HepG2 (cell line): ENCODE measurements at regions not wholly inside any gene's neighbourhood (a gene's known extent, or its start where the extent isn't known, plus 50 kb on each side); places are given as distances from the start of the nearest gene placed in this dataset.
A peak's percentile ranks its signal among the peaks of the same experiment; 100 is the strongest.

Experiments
- ATAC-seq: fragments of 200-7000 bp; cut with Tn5 transposase; 3 replicates; pipeline ENCODE4 v1.9.1; 2020; ENCODE audit warnings: mild to moderate bottlenecking, moderate library complexity
- BruUV-seq: library from RNA; stranded (reverse); fragments of 400-500 nt; replicated peaks from 2 replicates; lab custom pipeline; 2021; lab: Mats Ljungman, UMichigan
- CTCF ChIA-PET: fragments of 300-600 bp; formaldehyde crosslinking; extraction: SDS; loops from one replicate; lab custom pipeline; 2021; ENCODE audit warnings: low total read pairs, inconsistent platforms, low intra/inter-chr PET ratio; lab: Yijun Ruan, JAX
- POLR2A ChIA-PET: fragments of 350-600 bp; sonication (Branson Sonifier 250); formaldehyde crosslinking; loops from one replicate; lab custom pipeline; 2020; ENCODE audit warnings: antibody characterized with exemption, inconsistent platforms; lab: Yijun Ruan, JAX
- DNase-seq: peaks from one replicate; pipeline ENCODE4 v3.0.0-alpha.2; 2015; ENCODE audit warnings: low spot score
- FAIRE-seq: peaks from 3 replicates; lab custom pipeline; 2011; peaks lifted over from hg19 to GRCh38; lab: Jason Lieb, UNC
- H2AFZ ChIP-seq: one replicate; pipeline ENCODE4 v1.6.1; 2011; ENCODE audit warnings: low read length, inconsistent platforms
- H3K27ac ChIP-seq: fragments of 300-600 bp; 3 replicates; pipeline ENCODE4 v1.8.0; 2011; ENCODE audit warnings: mixed run types, mild to moderate bottlenecking, mixed read lengths, low read length, inconsistent platforms; ENCODE audit not compliant: insufficient read depth; ENCODE audit errors: extremely low read length
- H3K27me3 ChIP-seq, 2 experiments: fragments of 200-600 bp in 1 of 2; 2 replicates in 1 of 2; 3 replicates in 1 of 2; pipeline versions ENCODE4 v1.6.0 to v1.8.0; 2011; ENCODE audit warnings: low read length in 2 of 2, mild to moderate bottlenecking in 2 of 2, moderate library complexity in 2 of 2, inconsistent platforms in 1 of 2; ENCODE audit not compliant: insufficient read depth in 2 of 2, control insufficient read depth in 1 of 2
- H3K36me3 ChIP-seq, 2 experiments: fragments of 200-600 bp in 1 of 2; replicated peaks in 1 of 2; 2 replicates in 1 of 2; 3 replicates in 1 of 2; pipeline versions ENCODE4 v1.5.1 to v1.8.0; 2011; ENCODE audit warnings: low read length in 2 of 2, inconsistent platforms in 1 of 2; ENCODE audit not compliant: insufficient read depth in 2 of 2, control insufficient read depth in 1 of 2
- H3K4me1 ChIP-seq: 2 replicates; pipeline ENCODE4 v1.5.1; 2012; ENCODE audit warnings: low read length, inconsistent platforms; ENCODE audit not compliant: insufficient read depth
- H3K4me2 ChIP-seq: 2 replicates; pipeline ENCODE4 v1.6.0; 2011; ENCODE audit warnings: low read depth, low read length, inconsistent platforms
- H3K4me3 ChIP-seq, 3 experiments: fragments of 200-600 bp in 1 of 3; sonication (generic), shearing (Covaris generic) in 1 of 3; replicated peaks in 1 of 3; 2 replicates each; pipeline ENCODE4 v1.5.1; 2011 to 2016; ENCODE audit warnings: low read length in 3 of 3, inconsistent platforms in 2 of 3, low read depth in 2 of 3, mild to moderate bottlenecking in 2 of 3, control low read depth in 1 of 3, mixed read lengths in 1 of 3; ENCODE audit not compliant: insufficient read depth in 1 of 3
- H3K79me2 ChIP-seq: one replicate; pipeline ENCODE4 v1.6.1; 2011; ENCODE audit warnings: low read length, inconsistent platforms; ENCODE audit not compliant: insufficient read depth
- H3K9ac ChIP-seq: 2 replicates; pipeline ENCODE4 v1.6.0; 2011; ENCODE audit warnings: mild to moderate bottlenecking, low read depth, low read length, inconsistent platforms; ENCODE audit not compliant: insufficient read depth
- H3K9me3 ChIP-seq: 2 replicates; pipeline ENCODE4 v1.5.1; 2012; ENCODE audit warnings: mild to moderate bottlenecking, low read length
- H4K20me1 ChIP-seq: 2 replicates; pipeline ENCODE4 v1.6.0; 2011; ENCODE audit warnings: inconsistent platforms, mild to moderate bottlenecking, low read length, moderate library complexity; ENCODE audit not compliant: insufficient read depth
- GATAD1 ChIP-seq: IDR thresholded peaks from 2 replicates; pipeline ENCODE4 v1.6.1; 2016; ENCODE audit warnings: missing genetic modification reagents, missing compliant biosample characterization
- KMT2A ChIP-seq: sonication (generic); formaldehyde crosslinking; IDR thresholded peaks from 2 replicates; pipeline ENCODE4 v1.4.0; 2020; ENCODE audit warnings: missing genetic modification reagents
- ONECUT2 ChIP-seq: sonication (generic); formaldehyde crosslinking; IDR thresholded peaks from 2 replicates; pipeline ENCODE4 v1.4.0; 2020; ENCODE audit warnings: missing genetic modification reagents
- SP140L ChIP-seq: sonication (generic); formaldehyde crosslinking; IDR thresholded peaks from 2 replicates; pipeline ENCODE4 v1.4.0; 2020; ENCODE audit warnings: missing genetic modification reagents, borderline replicate concordance
- STAG1 ChIP-seq: sonication (generic); formaldehyde crosslinking; IDR thresholded peaks from 2 replicates; pipeline ENCODE4 v1.4.0; 2020; ENCODE audit warnings: missing genetic modification reagents
- ZBTB42 ChIP-seq: sonication (generic); formaldehyde crosslinking; IDR thresholded peaks from 2 replicates; pipeline ENCODE4 v1.5.0; 2020; ENCODE audit warnings: mild to moderate bottlenecking, missing genetic modification reagents
- ZNF235 ChIP-seq: sonication (generic); formaldehyde crosslinking; IDR thresholded peaks from 2 replicates; pipeline ENCODE4 v1.8.1; 2023; ENCODE audit warnings: mild to moderate bottlenecking, missing genetic modification reagents, borderline replicate concordance
- ZNF713 ChIP-seq: sonication (generic); formaldehyde crosslinking; IDR thresholded peaks from 2 replicates; pipeline ENCODE4 v1.4.0; 2020; ENCODE audit warnings: mild to moderate bottlenecking, missing genetic modification reagents
- ZNF781 ChIP-seq: sonication (generic); formaldehyde crosslinking; IDR thresholded peaks from 2 replicates; pipeline ENCODE4 v1.5.1; 2020; ENCODE audit warnings: borderline replicate concordance, mild to moderate bottlenecking, missing genetic modification reagents; ENCODE audit errors: not compliant biosample characterization
- ZSCAN9 ChIP-seq: IDR thresholded peaks from 2 replicates; pipeline ENCODE4 v1.6.1; 2016; ENCODE audit warnings: borderline replicate concordance
- WGBS: methylation state at CpG from one replicate; pipeline ENCODE4 v1.1.6; 2017; ENCODE audit warnings: low lambda C conversion rate; 5-methylcytosine and 5-hydroxymethylcytosine counted together
- in situ Hi-C: cut with HindIII; loops from 2 replicates; pipeline ENCODE4 v1.10.0; 2017; ENCODE audit warnings: low pct_unique_long_range_greater_than_20kb; ENCODE audit not compliant: extremely low pct_ligation_motif_present
- intact Hi-C: fragments of 100-400 bp; cut with micrococcal nuclease; formaldehyde crosslinking; loops from one replicate; pipeline ENCODE4 v1.10.0; 2022; ENCODE audit not compliant: unreplicated experiment
- TF ChIP-seq, protein P1 (sequence below): sonication (generic); formaldehyde crosslinking; IDR thresholded peaks from 2 replicates; pipeline ENCODE4 v1.5.0; 2020; ENCODE audit warnings: mild to moderate bottlenecking, missing genetic modification reagents, moderate library complexity
- TF ChIP-seq, protein P2 (sequence below): IDR thresholded peaks from 2 replicates; pipeline ENCODE4 v1.6.1; 2012; ENCODE audit warnings: inconsistent platforms
- TF ChIP-seq, protein P3 (sequence below): sonication (generic); formaldehyde crosslinking; IDR thresholded peaks from 2 replicates; pipeline ENCODE4 v1.4.0; 2020; ENCODE audit warnings: missing genetic modification reagents, low read depth, mild to moderate bottlenecking, borderline replicate concordance
- TF ChIP-seq, protein P4 (sequence below): sonication (generic); formaldehyde crosslinking; IDR thresholded peaks from 2 replicates; pipeline ENCODE4 v1.8.1; 2022; ENCODE audit warnings: mild to moderate bottlenecking, missing genetic modification reagents

DNA sequence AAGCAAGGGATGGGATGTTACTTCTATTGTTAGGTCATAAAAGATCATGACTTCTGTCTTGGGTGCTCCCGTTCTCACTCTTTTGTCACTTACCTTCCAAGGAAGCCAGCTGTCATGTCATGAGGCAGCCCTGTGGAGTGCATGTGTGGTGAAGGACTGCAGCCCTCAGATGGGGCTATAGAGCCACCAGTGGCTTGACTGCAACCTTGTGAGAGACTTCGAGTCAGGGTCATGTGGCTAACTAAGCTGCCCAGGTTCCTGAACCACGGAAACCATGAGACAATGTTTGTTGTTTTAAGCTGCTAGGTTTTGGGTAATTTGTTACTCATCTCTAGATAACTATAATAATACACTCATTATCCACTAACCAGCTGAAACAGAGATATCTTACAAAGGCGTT lies 477.1 kb downstream of the BTBD3 start:
- no TSS peak for BruUV-seq
- FAIRE-seq (no peak), ATAC-seq (peak; percentile 85), DNase-seq (no peak)
- no peak overlapping the region for H3K4me3 ChIP-seq
- H3K79me2 ChIP-seq = no peaks in the 10 kb centered on the region
- intact Hi-C loops (no loop called here), in situ Hi-C loops (no loop called here)
- H4K20me1 ChIP-seq = no peaks in the 10 kb centered on the region
- H2AFZ ChIP-seq = no peak overlapping the region
- 4% methylated on average over 4 of the region's 4 CpGs for WGBS
- no peak overlapping the region for H3K4me2 ChIP-seq
- no peak overlapping the region for H3K27ac ChIP-seq
- CTCF ChIA-PET = no interaction called here
- TF ChIP-seq, protein P1, sequence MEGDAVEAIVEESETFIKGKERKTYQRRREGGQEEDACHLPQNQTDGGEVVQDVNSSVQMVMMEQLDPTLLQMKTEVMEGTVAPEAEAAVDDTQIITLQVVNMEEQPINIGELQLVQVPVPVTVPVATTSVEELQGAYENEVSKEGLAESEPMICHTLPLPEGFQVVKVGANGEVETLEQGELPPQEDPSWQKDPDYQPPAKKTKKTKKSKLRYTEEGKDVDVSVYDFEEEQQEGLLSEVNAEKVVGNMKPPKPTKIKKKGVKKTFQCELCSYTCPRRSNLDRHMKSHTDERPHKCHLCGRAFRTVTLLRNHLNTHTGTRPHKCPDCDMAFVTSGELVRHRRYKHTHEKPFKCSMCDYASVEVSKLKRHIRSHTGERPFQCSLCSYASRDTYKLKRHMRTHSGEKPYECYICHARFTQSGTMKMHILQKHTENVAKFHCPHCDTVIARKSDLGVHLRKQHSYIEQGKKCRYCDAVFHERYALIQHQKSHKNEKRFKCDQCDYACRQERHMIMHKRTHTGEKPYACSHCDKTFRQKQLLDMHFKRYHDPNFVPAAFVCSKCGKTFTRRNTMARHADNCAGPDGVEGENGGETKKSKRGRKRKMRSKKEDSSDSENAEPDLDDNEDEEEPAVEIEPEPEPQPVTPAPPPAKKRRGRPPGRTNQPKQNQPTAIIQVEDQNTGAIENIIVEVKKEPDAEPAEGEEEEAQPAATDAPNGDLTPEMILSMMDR (CRISPR knock-in tag) = peak; percentile 35
- 0 out of 2 replicates have a peak, but pooled peaks have one; percentile 27 for TF ChIP-seq STAG1 (CRISPR knock-in tag)
- TF ChIP-seq, protein P2, sequence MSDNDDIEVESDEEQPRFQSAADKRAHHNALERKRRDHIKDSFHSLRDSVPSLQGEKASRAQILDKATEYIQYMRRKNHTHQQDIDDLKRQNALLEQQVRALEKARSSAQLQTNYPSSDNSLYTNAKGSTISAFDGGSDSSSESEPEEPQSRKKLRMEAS = no peak
- H3K36me3 ChIP-seq = no peaks in the 10 kb centered on the region
- H3K4me1 ChIP-seq = no peaks in the 10 kb centered on the region
- no peak overlapping the region for H3K9ac ChIP-seq
- no peaks in the 10 kb centered on the region for H3K9me3 ChIP-seq
- no peaks in the 10 kb centered on the region for H3K27me3 ChIP-seq
- POLR2A ChIA-PET = no interaction called here

DNA sequence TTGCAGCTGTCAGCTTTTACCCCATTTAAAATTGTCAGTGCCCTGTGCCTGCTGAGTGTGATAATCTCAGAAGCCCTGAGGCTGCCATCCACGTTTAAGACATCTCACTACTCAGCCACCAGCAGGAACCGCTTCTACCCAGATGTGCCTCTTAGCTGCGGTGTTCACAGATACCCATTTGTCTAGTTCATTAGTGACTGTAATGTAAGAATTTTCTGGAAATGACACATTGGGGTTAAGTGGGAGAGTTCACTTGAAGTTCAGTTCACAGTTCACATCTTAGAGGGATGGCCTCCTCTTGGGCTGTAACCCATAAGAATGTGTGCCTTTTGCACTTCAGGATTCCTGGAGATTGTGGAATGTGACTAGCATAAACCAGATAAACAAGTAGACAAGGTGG lies 477.7 kb downstream of the BTBD3 start:
- Histone ChIP-seq H3K4me1 (no peaks in the 10 kb centered on the region), H3K4me3 (no peak overlapping the region), H3K79me2 (no peaks in the 10 kb centered on the region)
- in situ Hi-C loops = no loop called here
- no peak for FAIRE-seq
- POLR2A ChIA-PET = no interaction called here
- no TSS peak for BruUV-seq
- TF ChIP-seq KMT2A (CRISPR knock-in tag) (no peak), ZNF781 (CRISPR knock-in tag) (no peak), ONECUT2 (CRISPR knock-in tag) (no peak), ZNF713 (no peak), GATAD1 (CRISPR knock-in tag) (no peak), ZSCAN9 (CRISPR knock-in tag) (no peak), ZBTB42 (no peak), SP140L (no peak), ZNF235 (no peak)
- TF ChIP-seq, protein P3, sequence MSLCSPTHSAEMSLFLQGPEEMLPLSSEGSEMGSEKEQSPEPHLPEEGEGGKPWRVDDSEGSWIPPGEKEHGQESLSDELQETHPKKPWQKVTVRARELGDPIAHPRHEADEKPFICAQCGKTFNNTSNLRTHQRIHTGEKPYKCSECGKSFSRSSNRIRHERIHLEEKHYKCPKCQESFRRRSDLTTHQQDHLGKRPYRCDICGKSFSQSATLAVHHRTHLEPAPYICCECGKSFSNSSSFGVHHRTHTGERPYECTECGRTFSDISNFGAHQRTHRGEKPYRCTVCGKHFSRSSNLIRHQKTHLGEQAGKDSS (CRISPR knock-in tag) = no peak
- TF ChIP-seq, protein P4, sequence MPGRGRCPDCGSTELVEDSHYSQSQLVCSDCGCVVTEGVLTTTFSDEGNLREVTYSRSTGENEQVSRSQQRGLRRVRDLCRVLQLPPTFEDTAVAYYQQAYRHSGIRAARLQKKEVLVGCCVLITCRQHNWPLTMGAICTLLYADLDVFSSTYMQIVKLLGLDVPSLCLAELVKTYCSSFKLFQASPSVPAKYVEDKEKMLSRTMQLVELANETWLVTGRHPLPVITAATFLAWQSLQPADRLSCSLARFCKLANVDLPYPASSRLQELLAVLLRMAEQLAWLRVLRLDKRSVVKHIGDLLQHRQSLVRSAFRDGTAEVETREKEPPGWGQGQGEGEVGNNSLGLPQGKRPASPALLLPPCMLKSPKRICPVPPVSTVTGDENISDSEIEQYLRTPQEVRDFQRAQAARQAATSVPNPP (CRISPR knock-in tag) = no peak
- TF ChIP-seq, all 625 proteins: peak for 0
- DNase-seq (no peak), ATAC-seq (no peak)
- no peak overlapping the region for H3K9ac ChIP-seq
- WGBS = 10% methylated on average over 3 of the region's 3 CpGs
- H2AFZ ChIP-seq = no peak overlapping the region
- no peaks in the 10 kb centered on the region for H3K9me3 ChIP-seq
- H3K36me3 ChIP-seq = no peaks in the 10 kb centered on the region
- H3K27ac ChIP-seq = no peak overlapping the region
- CTCF ChIA-PET = no interaction called here
- no peaks in the 10 kb centered on the region for H4K20me1 ChIP-seq
- H3K4me2 ChIP-seq = no peak overlapping the region
- H3K27me3 ChIP-seq = no peaks in the 10 kb centered on the region
- intact Hi-C loops = no loop called here
